ENCODE measurements at regions not wholly inside any gene's neighbourhood (a gene's known extent, or its start where the extent isn't known, plus 50 kb on each side); places are given as distances from the start of the nearest gene placed in this dataset.

DNA sequence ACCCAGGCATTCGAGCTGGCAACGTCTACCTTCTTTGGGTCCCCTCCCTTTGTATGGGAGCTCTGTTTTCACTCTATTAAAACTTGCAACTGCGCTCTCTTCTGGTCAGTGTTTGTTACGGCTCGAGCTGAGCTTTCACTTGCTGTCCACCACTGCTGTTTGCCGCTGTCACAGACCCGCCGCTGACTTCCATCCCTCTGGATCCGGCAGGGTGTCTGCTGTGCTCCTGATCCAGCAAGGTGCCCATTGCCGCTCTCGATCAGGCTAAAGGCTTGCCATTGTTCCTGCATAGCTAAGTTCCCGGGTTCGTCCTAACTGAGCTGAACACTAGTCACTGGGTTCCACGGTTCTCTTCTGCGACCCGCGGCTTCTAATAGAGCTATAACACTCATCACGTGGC, 183.5 kb upstream of the GALNTL6 start:
- no peak for DNase-seq

DNA sequence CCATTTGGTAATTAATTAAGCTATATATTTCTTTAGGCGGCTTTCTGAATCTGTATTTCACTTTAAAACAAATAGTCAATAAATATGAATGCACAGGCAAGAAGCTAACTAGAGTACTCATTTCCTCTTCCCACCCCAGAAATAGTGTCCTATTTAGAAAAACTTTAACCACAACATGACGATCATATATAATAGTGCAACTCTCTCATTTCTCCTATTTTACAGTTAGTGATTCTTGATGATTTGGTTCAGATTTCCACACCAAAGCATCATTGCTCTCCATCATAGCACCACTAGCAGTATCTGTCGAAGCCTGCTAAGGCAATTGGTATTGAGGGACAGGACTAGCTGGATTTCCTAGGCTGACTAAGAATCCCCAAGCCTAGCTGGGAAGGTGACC, 184.0 kb upstream of the GALNTL6 start:
- no peak for DNase-seq

GRCh38 chr4:171626554-171626953, 186.7 kb upstream of the GALNTL6 start:
- DNase-seq, result no peak

DNA sequence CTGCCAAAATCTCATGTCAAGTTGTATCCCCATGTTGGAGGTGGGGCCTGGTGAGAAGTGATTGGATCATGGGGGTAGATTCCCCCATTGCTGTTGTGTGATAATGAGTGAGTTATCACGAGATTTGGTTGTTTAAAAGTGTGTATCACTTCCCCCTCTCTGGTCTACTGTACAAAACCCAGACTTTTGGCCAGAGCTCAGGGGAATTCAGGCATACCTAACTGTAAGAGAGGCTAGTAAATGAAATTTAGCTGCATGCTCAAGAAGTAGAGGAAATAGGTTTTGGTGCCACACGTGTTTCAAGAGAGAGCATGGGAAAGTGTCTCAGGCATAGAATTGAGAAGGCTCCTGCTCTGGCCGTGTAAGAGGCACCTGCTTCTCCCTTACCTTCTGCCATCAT, 190.5 kb upstream of the GALNTL6 start:
- DNase-seq, result no peak

- DNase-seq, result no peak
Measured at GRCh38 chr4:171621646-171622045, 191.6 kb upstream of the GALNTL6 start.

DNA sequence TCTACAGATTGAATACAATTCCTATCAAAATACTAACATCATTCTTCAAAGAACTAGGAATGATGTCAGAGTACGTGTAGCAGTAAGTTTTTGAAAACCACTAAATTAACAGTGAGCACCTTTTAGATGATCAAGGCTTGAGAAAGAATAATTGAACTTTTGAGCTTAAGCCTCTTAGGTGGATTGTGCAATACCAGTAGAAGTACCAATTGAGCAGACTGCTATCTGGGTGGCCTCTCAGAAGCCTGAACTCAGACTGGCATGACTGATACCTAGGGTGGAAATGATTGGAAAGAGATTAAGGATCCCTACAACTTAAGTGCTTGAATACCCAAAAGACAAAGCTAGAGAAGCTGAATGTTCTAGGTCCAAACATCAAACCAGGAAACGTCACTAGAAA, 200.3 kb upstream of the GALNTL6 start:
- DNase-seq, result no peak

- no peak for DNase-seq
Measured at GRCh38 chr4:171602638-171603355, 210.4 kb upstream of the GALNTL6 start.

DNA sequence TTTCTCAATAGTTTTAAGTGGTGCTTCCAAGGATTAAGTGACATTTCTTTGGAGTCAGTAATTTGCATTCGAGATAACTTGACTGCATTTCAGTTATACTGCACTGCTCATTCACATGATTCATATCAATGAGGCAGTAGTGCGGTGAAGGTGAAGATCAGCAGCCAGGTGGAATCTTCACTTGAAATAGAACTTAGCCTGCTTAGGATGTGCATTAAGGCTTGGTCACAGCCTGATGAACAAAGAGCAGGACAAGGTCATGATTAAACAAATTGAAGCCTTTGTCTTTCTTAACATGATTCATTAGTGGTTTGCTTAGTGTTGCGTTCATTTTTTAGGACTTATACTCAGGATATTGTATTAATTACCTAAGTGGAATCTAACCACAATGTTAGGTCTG, 212.1 kb upstream of the GALNTL6 start:
- DNase-seq, result no peak

DNA sequence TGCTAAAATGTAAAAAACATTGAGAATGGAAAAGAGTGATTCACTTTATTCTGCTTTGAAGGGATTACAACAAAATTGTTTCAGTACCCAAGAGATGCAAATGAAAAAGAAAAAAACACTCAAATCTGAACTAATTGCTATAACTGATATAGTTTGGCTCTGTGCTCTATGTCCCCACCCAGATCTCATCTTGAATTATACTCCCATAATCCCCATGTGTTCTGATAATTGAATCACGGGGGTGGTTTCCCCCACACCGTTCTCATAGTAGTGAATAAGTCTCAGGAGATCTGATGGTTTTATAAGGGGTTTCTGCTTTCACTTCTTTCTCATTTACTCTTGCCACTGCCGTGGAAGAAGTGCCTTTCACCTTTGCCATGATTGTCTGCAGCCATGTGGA, 213.6 kb upstream of the GALNTL6 start:
- no peak for DNase-seq

- DNase-seq, result no peak
Measured at GRCh38 chr4:171594293-171594692, 218.9 kb upstream of the GALNTL6 start.

DNA sequence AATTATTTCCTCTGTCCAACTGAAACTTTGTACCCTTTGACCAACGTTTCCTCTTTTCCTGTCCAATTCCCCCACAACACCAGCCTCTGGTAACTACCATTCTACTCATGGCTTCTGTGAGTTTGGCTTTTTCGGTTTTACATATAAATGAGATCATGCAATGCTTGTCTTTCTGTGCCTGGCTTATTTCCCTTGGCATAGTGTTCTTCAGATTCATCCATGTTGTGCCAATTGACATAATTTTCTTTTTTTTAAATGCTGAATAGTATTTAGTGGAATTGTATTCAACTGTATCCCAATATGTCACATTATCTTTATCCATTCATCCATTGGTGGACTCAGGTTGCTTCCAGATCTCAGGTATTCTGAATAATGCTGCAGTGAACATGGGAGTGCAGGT, 222.5 kb upstream of the GALNTL6 start:
- DNase-seq, result no peak

DNA sequence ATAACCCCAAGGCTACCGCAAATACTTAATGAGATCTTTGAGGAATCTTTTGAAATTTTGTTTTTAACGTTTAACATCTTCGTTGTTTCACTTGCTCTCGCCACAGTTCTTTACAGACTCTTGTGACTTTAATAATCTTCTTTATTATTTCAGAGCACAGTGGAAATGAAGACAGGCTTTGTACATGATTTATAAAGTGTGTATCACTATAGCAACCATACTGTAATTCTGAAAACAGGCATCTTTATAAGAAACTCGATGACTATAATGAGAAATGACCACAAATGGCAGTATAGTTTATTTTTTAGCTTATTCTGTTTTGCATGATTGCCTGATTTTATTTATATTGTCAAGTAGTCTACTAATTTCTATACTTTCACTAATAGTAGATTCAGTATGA, 224.4 kb upstream of the GALNTL6 start:
- DNase-seq, result no peak

GRCh38 chr4:171588051-171588545, 225.1 kb upstream of the GALNTL6 start:
- no peak for DNase-seq

- DNase-seq, result no peak
Measured at GRCh38 chr4:171583790-171584189, 229.4 kb upstream of the GALNTL6 start.

DNA sequence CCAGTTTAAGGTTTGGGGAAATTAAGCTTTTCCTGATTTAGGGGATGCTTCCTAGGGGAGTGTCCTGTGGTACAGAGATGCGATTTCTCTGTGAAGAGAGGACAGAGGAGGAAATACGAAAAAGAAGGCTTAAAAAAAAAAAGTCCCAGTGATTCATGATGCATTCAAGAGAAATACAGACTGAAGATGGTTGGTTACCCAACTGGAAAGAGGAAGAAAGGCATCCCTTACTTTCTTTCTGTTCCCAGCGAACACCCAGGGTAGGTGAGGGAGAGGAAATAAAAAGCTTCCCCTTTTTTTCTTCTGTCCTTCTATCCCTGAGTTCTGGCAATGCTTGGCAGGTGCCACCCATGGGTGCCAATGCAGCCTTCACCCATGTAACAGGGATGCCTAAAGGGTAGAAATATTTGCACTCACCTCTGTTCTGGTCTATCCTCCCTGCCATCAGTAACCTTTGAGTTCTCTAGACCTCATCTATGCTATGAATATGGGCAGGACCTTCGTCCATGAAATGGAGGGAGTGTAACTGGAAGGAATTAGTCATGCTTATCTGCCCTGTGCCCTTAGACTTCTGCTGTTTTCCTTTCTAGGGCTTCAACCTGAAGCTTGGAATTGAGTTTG, 230.1 kb upstream of the GALNTL6 start:
- no peak for DNase-seq

DNA sequence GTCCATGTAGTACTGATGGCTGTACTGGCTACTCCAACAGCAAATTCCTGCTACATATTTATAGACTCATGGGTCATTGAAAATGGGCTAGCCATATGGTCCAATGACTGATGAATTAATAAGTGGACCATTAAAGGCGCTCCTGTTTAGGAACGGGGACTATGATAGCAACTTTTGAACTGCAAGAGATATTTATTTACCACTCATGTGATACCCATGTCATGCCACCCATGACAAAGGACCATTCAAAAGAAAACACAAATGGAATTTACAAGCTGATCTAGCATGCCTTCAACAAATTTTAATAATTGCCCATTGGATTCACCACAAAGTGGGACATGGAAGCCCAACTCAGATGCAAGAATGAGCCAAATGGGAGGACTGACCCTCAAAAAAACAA, 240.0 kb upstream of the GALNTL6 start:
- DNase-seq, result no peak

- no peak for DNase-seq
Measured at GRCh38 chr4:171565130-171565788, 247.9 kb upstream of the GALNTL6 start.

DNA sequence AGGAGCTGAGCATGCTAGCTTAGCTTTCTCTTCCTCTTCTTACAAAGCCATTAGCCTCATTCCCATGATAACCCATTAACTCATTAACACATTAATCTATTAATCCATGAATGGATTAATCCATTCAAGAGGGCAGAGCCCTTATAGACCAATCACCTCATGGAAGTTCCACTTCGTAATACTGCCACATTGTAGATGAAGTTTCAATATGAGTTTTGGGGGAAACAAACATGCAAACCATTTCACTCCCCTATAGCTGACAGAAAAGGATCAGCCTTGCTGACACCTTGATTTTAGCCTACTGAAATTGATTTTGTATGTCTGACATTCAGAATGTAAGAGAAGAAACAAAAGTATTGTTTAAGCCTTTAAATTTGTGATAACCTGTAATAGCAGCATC, 251.8 kb upstream of the GALNTL6 start:
- DNase-seq, result no peak

DNA sequence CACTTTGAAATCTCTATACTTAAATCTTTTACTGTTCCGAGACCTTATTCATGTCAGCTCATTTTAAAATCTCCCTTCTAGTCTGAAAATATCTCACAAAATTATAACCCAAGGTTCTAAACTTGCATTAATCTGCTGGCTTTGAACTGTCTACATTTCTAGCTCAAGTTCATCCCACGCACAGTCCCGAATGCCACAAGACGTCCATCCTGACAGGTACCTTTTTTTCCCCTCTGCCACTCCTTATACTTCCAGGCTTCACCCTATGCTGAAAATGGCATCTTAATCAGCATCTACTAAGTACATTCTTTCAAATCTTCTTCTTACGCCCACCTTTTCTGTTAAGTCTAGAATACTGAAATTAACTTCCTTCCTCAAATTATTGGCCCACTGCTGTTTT, 259.2 kb upstream of the GALNTL6 start:
- no peak for DNase-seq

DNA sequence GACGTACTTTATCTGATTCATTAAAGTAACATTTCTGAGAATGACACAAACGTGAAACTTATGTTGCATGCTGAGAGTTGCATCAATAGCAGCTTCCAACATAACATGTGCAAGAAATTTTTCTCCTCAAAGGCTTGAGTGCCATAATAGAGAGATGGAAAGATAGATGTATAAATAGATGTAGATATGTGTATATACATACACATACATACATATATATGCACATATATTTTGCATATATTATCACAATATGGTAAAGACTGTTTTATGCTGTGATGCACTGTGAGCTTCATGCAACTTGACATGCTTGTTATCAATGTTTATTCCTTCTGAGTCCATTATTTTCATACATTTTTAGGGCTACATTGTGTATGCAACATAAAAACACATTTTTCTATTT, 270.6 kb upstream of the GALNTL6 start:
- no peak for DNase-seq

DNA sequence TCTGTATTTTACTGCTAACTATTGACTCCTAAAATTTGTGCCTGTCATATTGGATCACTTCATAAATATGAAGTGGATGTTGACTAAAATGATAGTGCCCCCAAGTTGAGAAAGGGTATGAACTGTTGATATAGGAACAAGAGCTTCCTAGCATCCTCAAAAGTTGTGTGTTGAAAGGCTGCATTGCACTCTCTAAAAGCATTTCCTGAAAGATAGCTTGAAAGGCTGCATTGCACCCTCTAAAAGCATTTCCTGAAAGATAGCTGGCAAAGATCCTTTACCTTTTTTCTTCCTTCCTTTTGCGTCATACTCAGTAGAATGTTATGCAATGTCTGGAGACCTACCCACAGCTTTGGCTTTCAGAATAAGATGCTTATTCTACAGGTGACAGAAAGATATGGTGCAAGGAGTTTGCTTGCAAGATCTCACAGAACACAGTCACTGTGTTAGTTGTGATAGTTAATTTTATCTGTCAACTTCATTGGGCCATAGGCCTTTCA, 274.6 kb upstream of the GALNTL6 start:
- DNase-seq, result no peak

DNA sequence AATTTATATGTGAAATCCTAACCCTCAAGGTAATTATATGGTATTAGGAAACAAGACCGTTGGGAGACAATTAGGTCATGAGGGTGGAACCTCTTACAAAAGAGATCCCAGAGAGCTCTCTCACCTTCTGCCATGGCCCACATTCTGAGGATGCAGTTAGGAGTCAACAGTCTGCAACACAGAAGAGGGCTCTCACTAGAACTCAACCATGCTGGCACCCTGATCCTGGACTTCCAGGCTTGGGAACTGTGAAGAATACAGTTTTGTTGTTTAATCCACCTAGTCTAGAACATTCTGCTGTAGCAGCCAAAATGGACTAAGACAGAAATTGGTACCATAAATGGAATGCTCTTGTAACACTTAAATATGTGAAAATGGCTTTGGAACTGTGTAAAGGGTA, 278.8 kb upstream of the GALNTL6 start:
- no peak for DNase-seq

DNA sequence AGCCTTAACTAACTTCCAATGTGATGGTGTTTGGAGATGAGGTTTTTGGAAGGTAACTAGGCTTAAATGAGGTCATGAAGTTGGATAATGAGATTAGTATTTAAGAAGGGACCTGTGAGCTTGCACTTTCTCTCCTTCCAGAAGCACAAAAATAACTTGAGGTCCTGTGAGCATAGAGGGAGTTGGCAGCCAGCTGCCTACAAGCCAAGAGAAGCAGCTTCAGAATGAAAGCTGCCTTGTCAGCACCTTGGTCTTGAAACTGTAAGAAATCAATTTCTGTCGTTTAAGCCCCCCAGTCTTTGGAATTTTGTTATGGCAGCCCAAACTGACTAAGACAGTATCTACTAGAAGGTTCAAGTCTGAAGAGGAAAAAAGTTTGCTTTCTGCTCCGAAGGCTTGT, 280.2 kb upstream of the GALNTL6 start:
- no peak for DNase-seq

- DNase-seq, result no peak
Measured at GRCh38 chr4:171524903-171525302, 288.3 kb upstream of the GALNTL6 start.
